Heart left ventricle (tissue), 16 donors: ENCODE measurements at regions not wholly inside any gene's neighbourhood (a gene's known extent, or its start where the extent isn't known, plus 50 kb on each side); places are given as distances from the start of the nearest gene placed in this dataset.

Source experiments
- ATAC-seq, 4 donors: fragments of 200-7000 bp; cut with Tn5 transposase; one replicate each; pipeline ENCODE4 v1.9.1; 2020 to 2022; ENCODE audit warnings: moderate library complexity in 4 of 4, mild to moderate bottlenecking in 3 of 4, moderate number of reproducible peaks in 1 of 4
- DNase-seq, 5 donors: peaks; one replicate each; pipeline ENCODE4 v3.0.0-alpha.2; 2020
- H3K27ac ChIP-seq, 12 donors: fragments of 200-600 bp; sonication (generic) in 4 of 12; one replicate each; pipeline versions ENCODE4 v1.5.0 to v1.8.0; 2016 to 2022; ENCODE audit warnings: mild to moderate bottlenecking in 2 of 12
- H3K27me3 ChIP-seq, 9 donors: fragments of 200-600 bp; sonication (generic) in 2 of 9; one replicate each; pipeline versions ENCODE4 v1.5.1 to v1.8.0; 2016 to 2022; ENCODE audit warnings: mild to moderate bottlenecking in 3 of 9
- H3K36me3 ChIP-seq, 9 donors: fragments of 200-600 bp; sonication (generic) in 2 of 9; one replicate each; pipeline versions ENCODE4 v1.5.0 to v1.8.0; 2018 to 2022; ENCODE audit warnings: mild to moderate bottlenecking in 2 of 9
- H3K4me1 ChIP-seq, 12 donors: fragments of 200-600 bp; sonication (generic) in 4 of 12; one replicate each; pipeline versions ENCODE4 v1.5.0 to v1.8.0; 2016 to 2022; ENCODE audit warnings: mild to moderate bottlenecking in 3 of 12
- H3K4me3 ChIP-seq, 12 donors: fragments of 200-600 bp; sonication (generic) in 4 of 12; one replicate each; pipeline versions ENCODE4 v1.5.0 to v1.8.0; 2017 to 2022; ENCODE audit warnings: mild to moderate bottlenecking in 9 of 12, moderate library complexity in 4 of 12
- H3K9me3 ChIP-seq, 12 donors: fragments of 200-600 bp; sonication (generic) in 4 of 12; one replicate each; pipeline versions ENCODE4 v1.5.0 to v1.8.0; 2016 to 2022; ENCODE audit warnings: mild to moderate bottlenecking in 1 of 12
- POLR2A ChIP-seq, 2 donors: fragments of 450-650 bp; IDR thresholded peaks; one replicate each; pipeline ENCODE4 v1.6.1; 2017; ENCODE audit warnings: antibody characterized with exemption in 2 of 2, mild to moderate bottlenecking in 2 of 2, moderate library complexity in 2 of 2
- WGBS, 4 donors: extraction: QIAGEN DNeasy Blood & Tissue Kit in 2 of 4; methylation state at CpG; one replicate each; pipeline versions ENCODE4 v1.1.5 to v1.1.7; 2013 to 2018; 5-methylcytosine and 5-hydroxymethylcytosine counted together
- intact Hi-C, 10 donors: fragments of 100-400 bp; cut with DNase I; formaldehyde crosslinking; loops; one replicate each; pipeline versions ENCODE4 v1.11.1 to v1.14.2; 2022
- TF ChIP-seq, protein P1 (sequence below), 12 donors: fragments of 200-600 bp; sonication (generic) in 4 of 12; IDR thresholded peaks; one replicate each; pipeline versions ENCODE4 v1.5.0 to v1.8.0; 2018 to 2022; ENCODE audit warnings: antibody characterized with exemption in 12 of 12, mild to moderate bottlenecking in 5 of 12
- donor health status: ischemic (EF 13 %, LVEDD 7.1; RV severe dilation, severe dysfunction).
- donor health status: healthy with polysubstance abuse.
- donor health status: DM: no; HTN: yes; CAD: no.
- donor health status: DM: no; HTN: no; CAD: no.
- donor health status: ischemic (EF 25% LVEDD 6.9; RV normal size, moderate dysfunction).
- donor health status: ischemic (EF 25% LVEDD 5.7; RV mildly dilated, moderate dysfunction).
- donor health status: healthy.
- donor health status: DM: yes; HTN: yes; CAD: no.
- donor health status: ischemic (EF 35%, LVEDD 5.7; RV mildly dilated, moderate dysfunction).
- donor health status: nonischemic (EF 11% LVEDD 7.7; RV severe dilation, severe dysfunction).
- donor health status: DM: yes; HTN: yes; CAD: no.
- donor health status: PGD.
- donor health status: ischemic (EF 29% LVEDD 5.4; RV normal size, mild dysfunction).
- donor health status: nonischemic (EF 23%, LVEDD 6.1; RV moderate dilation, normal function).

DNA sequence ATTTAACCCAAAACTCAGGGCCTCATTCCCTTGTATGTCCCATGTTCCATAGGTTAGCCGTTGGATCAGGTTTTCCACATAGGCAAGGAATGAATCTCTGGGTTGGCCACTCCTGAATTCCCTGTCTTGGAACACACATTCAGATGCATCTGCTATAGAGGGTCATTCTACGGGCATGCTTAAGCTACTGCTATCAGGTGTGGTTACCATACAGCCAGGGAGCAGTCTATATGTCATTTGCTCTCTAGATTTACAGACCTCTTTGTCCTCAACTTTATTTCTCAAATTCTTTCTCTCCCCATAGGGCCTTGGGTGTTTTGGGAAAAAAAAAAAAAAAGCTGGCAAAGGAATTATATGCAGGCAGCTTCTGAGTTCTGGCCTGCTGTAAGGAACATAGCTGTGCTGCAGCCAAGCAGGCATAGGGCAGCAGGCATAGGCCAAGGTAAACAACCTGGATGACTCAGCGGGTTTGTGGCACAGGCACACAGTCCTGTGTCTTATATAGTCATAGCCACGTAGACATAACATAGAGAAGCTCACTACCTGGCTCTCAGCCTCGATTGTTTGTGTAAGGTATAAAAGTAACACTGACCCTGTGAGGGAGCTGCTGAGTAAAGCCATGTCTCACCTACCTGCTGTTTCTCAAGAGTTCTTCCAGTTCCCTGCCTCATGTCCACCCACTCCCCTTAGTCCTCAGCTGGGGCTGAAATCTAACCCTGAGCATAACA is 141.5 kb downstream of the OSTF1 start:
- 67 to 85% (median 74%) methylated on average over 5 of the region's 5 CpGs for WGBS, 4 donors
- no peak for TF ChIP-seq POLR2A (IDR thresholded peaks at IDR 0.05)
- TF ChIP-seq, protein P1, sequence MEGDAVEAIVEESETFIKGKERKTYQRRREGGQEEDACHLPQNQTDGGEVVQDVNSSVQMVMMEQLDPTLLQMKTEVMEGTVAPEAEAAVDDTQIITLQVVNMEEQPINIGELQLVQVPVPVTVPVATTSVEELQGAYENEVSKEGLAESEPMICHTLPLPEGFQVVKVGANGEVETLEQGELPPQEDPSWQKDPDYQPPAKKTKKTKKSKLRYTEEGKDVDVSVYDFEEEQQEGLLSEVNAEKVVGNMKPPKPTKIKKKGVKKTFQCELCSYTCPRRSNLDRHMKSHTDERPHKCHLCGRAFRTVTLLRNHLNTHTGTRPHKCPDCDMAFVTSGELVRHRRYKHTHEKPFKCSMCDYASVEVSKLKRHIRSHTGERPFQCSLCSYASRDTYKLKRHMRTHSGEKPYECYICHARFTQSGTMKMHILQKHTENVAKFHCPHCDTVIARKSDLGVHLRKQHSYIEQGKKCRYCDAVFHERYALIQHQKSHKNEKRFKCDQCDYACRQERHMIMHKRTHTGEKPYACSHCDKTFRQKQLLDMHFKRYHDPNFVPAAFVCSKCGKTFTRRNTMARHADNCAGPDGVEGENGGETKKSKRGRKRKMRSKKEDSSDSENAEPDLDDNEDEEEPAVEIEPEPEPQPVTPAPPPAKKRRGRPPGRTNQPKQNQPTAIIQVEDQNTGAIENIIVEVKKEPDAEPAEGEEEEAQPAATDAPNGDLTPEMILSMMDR (IDR thresholded peaks at IDR 0.05): no peak
- H3K27me3 ChIP-seq: no peaks in the 10 kb centered on the region
- H3K4me1 ChIP-seq: no peaks in the 10 kb centered on the region
- ATAC-seq (peak in 2 of 4 donors; percentile 27 to 34), DNase-seq (no peak)
- intact Hi-C loops: no loop called here
- no peak overlapping the region for H3K27ac ChIP-seq
- H3K4me3 ChIP-seq: no peak overlapping the region
- no peaks in the 10 kb centered on the region for H3K36me3 ChIP-seq
- peaks cover 0 to 21% (median 3%) of the 10 kb centered on the region in 12 donors for H3K9me3 ChIP-seq

DNA sequence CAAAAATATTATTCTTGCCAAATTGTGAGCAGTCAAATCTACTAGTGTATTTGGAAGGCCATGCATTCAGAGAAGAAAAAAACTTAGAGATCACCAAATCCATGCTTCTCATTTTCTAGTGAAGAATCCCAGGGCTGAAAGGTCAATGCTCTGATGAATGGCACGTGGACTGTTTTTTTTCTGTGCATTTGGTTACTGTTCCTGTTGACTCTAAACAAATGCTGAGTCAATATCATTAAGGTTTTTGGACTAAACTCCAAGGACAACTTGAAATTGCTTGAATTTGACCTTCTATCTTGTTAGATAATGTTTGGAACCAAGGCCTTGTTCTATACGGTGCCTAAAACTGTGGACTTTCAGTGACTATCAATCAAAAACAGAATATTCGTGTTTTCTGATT is 142.2 kb downstream of the OSTF1 start:
- DNase-seq (no peak), ATAC-seq (no peak)
- 69 to 86% (median 84%) methylated on average over 3 of the region's 3 CpGs for WGBS, 4 donors
- TF ChIP-seq, protein P1 (IDR thresholded peaks at IDR 0.05): no peak
- TF ChIP-seq POLR2A (IDR thresholded peaks at IDR 0.05): no peak
- intact Hi-C loops: no loop called here
- H3K27ac ChIP-seq: no peak overlapping the region
- peaks cover 0 to 15% (median 0%) of the 10 kb centered on the region in 12 donors for H3K9me3 ChIP-seq
- no peaks in the 10 kb centered on the region for H3K4me1 ChIP-seq
- H3K36me3 ChIP-seq: no peaks in the 10 kb centered on the region
- H3K4me3 ChIP-seq: no peak overlapping the region
- H3K27me3 ChIP-seq: no peaks in the 10 kb centered on the region

DNA sequence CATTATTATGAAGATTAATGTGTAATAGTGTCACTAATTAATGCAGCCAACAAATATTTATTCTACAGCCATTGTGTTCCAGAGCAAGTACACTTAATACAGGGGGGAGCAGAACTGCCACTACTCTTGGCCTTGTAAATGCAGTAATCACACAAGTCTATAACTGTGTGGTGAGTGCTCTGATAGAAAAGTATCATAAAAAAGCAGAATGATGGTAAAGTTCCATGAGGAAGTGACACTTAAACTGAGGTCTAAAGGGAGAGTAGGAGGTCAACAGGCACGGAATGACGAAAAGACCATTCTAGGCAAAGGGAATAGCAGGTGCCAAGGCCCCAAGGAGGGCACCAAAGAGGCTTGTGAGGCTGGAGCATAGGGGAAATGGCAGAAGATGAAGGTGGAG is 142.9 kb downstream of the OSTF1 start:
- Histone ChIP-seq H3K27me3 (no peaks in the 10 kb centered on the region), H3K4me3 (no peak overlapping the region), H3K9me3 (peaks cover 0 to 9% (median 0%) of the 10 kb centered on the region in 12 donors), H3K36me3 (no peaks in the 10 kb centered on the region), H3K4me1 (no peaks in the 10 kb centered on the region), H3K27ac (no peak overlapping the region)
- DNase-seq: no peak
- WGBS, 4 donors: 87 to 95% (median 89%) methylated on average over 2 of the region's 2 CpGs
- ATAC-seq: no peak
- TF ChIP-seq, protein P1 (IDR thresholded peaks at IDR 0.05): no peak
- TF ChIP-seq POLR2A (IDR thresholded peaks at IDR 0.05): no peak
- intact Hi-C loops: no loop called here

DNA sequence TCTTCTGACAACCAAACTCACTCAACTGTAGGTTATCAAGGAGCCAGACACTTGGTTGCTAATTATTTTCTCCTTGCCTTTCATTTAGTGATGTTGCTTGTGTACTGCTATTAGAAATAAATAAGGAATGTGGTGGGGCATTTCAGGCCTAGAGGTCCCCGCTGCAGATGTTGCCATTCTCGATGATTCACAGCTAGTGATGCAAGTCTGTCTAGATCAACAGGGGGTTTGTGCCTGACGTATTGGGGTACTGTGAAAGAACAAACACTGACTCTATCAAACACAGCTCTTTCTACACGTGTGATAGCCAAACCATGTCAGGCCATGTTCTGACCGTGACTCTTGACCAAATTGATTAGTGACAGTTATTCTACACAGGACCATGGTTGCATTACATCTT is 144.7 kb downstream of the OSTF1 start:
- Histone ChIP-seq H3K4me3 (no peak overlapping the region), H3K36me3 (no peaks in the 10 kb centered on the region), H3K4me1 (no peaks in the 10 kb centered on the region), H3K9me3 (no peaks in the 10 kb centered on the region), H3K27ac (no peak overlapping the region), H3K27me3 (no peaks in the 10 kb centered on the region)
- 81 to 91% (median 86%) methylated on average over 5 of the region's 5 CpGs for WGBS, 4 donors
- ATAC-seq (no peak), DNase-seq (no peak)
- intact Hi-C loops: no loop called here
- TF ChIP-seq POLR2A (IDR thresholded peaks at IDR 0.05): no peak
- TF ChIP-seq, protein P1 (IDR thresholded peaks at IDR 0.05): no peak
